H9 (cell line): ENCODE measurements at regions not wholly inside any gene's neighbourhood (a gene's known extent, or its start where the extent isn't known, plus 50 kb on each side); places are given as distances from the start of the nearest gene placed in this dataset.

ENCODE experiments used
- DNase-seq: peaks from one replicate; pipeline ENCODE4 v3.0.0-alpha.2; 2017
- H2AFZ ChIP-seq: one replicate; pipeline ENCODE4 v1.6.1; 2013; ENCODE audit warnings: mild to moderate bottlenecking, low read length, control low read depth, moderate library complexity
- H2AK5ac ChIP-seq: 2 replicates; pipeline ENCODE4 v1.6.1; 2013; ENCODE audit warnings: low read length, control low read depth, mixed read lengths; ENCODE audit not compliant: insufficient read length
- H2BK120ac ChIP-seq: one replicate; pipeline ENCODE4 v1.6.1; 2013; ENCODE audit warnings: low read depth, mild to moderate bottlenecking, low read length, control low read depth, inconsistent platforms; ENCODE audit not compliant: poor library complexity, severe bottlenecking
- H2BK12ac ChIP-seq: 2 replicates; pipeline ENCODE4 v1.6.1; 2013; ENCODE audit warnings: low read length, control low read depth, mixed read lengths, low read depth; ENCODE audit not compliant: insufficient read length
- H2BK15ac ChIP-seq: 2 replicates; pipeline ENCODE4 v1.6.1; 2013; ENCODE audit warnings: low read depth, low read length, control low read depth
- H2BK20ac ChIP-seq: one replicate; pipeline ENCODE4 v1.6.1; 2013; ENCODE audit warnings: low read depth, mild to moderate bottlenecking, low read length, control low read depth, inconsistent platforms; ENCODE audit not compliant: poor library complexity, severe bottlenecking
- H2BK5ac ChIP-seq: 2 replicates; pipeline ENCODE4 v1.6.1; 2013; ENCODE audit warnings: low read length, control low read depth, mixed read lengths; ENCODE audit not compliant: insufficient read length
- H3K14ac ChIP-seq: 2 replicates; pipeline ENCODE4 v1.6.1; 2013; ENCODE audit warnings: low read length, control low read depth; ENCODE audit not compliant: insufficient read depth
- H3K18ac ChIP-seq: 2 replicates; pipeline ENCODE4 v1.6.1; 2013; ENCODE audit warnings: low read depth, mild to moderate bottlenecking, mixed read lengths, low read length, control low read depth; ENCODE audit not compliant: insufficient read length
- H3K23ac ChIP-seq: 2 replicates; pipeline ENCODE4 v1.6.1; 2013; ENCODE audit warnings: low read length, control low read depth, mixed read lengths, low read depth; ENCODE audit not compliant: insufficient read length
- H3K23me2 ChIP-seq: 2 replicates; pipeline ENCODE4 v1.6.1; 2013; ENCODE audit warnings: low read depth, mild to moderate bottlenecking, mixed read lengths, low read length, control low read depth; ENCODE audit not compliant: insufficient read length, poor library complexity, severe bottlenecking
- H3K27ac ChIP-seq: 2 replicates; pipeline ENCODE4 v1.5.1; 2013; ENCODE audit warnings: low read length, control low read depth, mixed read lengths, low read depth; ENCODE audit not compliant: insufficient read length
- H3K27me3 ChIP-seq: 2 replicates; pipeline ENCODE4 v1.6.1; 2013; ENCODE audit warnings: low read length, control low read depth, inconsistent platforms; ENCODE audit not compliant: insufficient read depth
- H3K4ac ChIP-seq: 2 replicates; pipeline ENCODE4 v1.6.1; 2013; ENCODE audit warnings: low read depth, mild to moderate bottlenecking, control low read depth, inconsistent platforms, low read length, moderate library complexity
- H3K4me1 ChIP-seq: 2 replicates; pipeline ENCODE4 v1.6.1; 2013; ENCODE audit warnings: low read length, control low read depth, inconsistent platforms; ENCODE audit not compliant: insufficient read depth
- H3K4me2 ChIP-seq: 2 replicates; pipeline ENCODE4 v1.6.1; 2013; ENCODE audit warnings: low read length, control low read depth, mixed read lengths; ENCODE audit not compliant: insufficient read length, insufficient read depth
- H3K56ac ChIP-seq: 2 replicates; pipeline ENCODE4 v1.6.1; 2013; ENCODE audit warnings: low read depth, mild to moderate bottlenecking, mixed read lengths, low read length, control low read depth; ENCODE audit not compliant: insufficient read length
- H3K79me1 ChIP-seq: 2 replicates; pipeline ENCODE4 v1.6.1; 2013; ENCODE audit warnings: low read depth, mild to moderate bottlenecking, moderate library complexity, low read length, control low read depth, inconsistent platforms; ENCODE audit not compliant: insufficient read depth, poor library complexity, severe bottlenecking
- H3K79me2 ChIP-seq: 2 replicates; pipeline ENCODE4 v1.6.1; 2013; ENCODE audit warnings: low read length, control low read depth, inconsistent platforms; ENCODE audit not compliant: insufficient read depth
- H3K9ac ChIP-seq: 2 replicates; pipeline ENCODE4 v1.6.1; 2013; ENCODE audit warnings: low read length, control low read depth, mixed read lengths; ENCODE audit not compliant: insufficient read length; ENCODE audit errors: extremely low read depth
- H3K9me3 ChIP-seq: one replicate; pipeline ENCODE4 v1.6.1; 2013; ENCODE audit warnings: low read depth, low read length, inconsistent platforms; ENCODE audit not compliant: control insufficient read depth
- H3T11ph ChIP-seq: one replicate; pipeline ENCODE4 v1.6.1; 2013; ENCODE audit warnings: mild to moderate bottlenecking, low read length, control low read depth, inconsistent platforms
- H4K20me1 ChIP-seq: one replicate; pipeline ENCODE4 v1.6.1; 2013; ENCODE audit not compliant: control insufficient read depth, insufficient read length, insufficient read depth
- H4K5ac ChIP-seq: 2 replicates; pipeline ENCODE4 v1.6.1; 2013; ENCODE audit warnings: low read depth, mild to moderate bottlenecking, mixed read lengths, low read length, control low read depth; ENCODE audit not compliant: insufficient read length
- H4K8ac ChIP-seq: replicated peaks from 2 replicates; pipeline ENCODE4 v1.6.1; 2013; ENCODE audit warnings: low read length, control low read depth, mixed read lengths, low read depth; ENCODE audit not compliant: insufficient read length
- H4K91ac ChIP-seq: 2 replicates; pipeline ENCODE4 v1.6.1; 2013; ENCODE audit warnings: low read depth, mild to moderate bottlenecking, moderate library complexity, mixed read lengths, low read length, control low read depth; ENCODE audit not compliant: insufficient read length
- H3K27ac Mint-ChIP-seq, 3 experiments: 2 replicates in 2 of 3; 3 replicates in 1 of 3; pipeline ENCODE4 v1.8.0; 2020 to 2021; ENCODE audit warnings: mixed read lengths in 3 of 3, mild to moderate bottlenecking in 1 of 3, moderate library complexity in 1 of 3
- H3K27me3 Mint-ChIP-seq: 2 replicates; pipeline ENCODE4 v1.8.0; 2021; ENCODE audit warnings: low read depth, mild to moderate bottlenecking, moderate library complexity, mixed read lengths
- H3K36me3 Mint-ChIP-seq, 3 experiments: 2 replicates in 2 of 3; 3 replicates in 1 of 3; pipeline ENCODE4 v1.8.0; 2020 to 2021; ENCODE audit warnings: low read depth in 3 of 3, mixed read lengths in 3 of 3; ENCODE audit not compliant: insufficient read depth in 1 of 3
- H3K4me1 Mint-ChIP-seq, 2 experiments: 2 replicates each; pipeline ENCODE4 v1.8.0; 2020; ENCODE audit warnings: mixed read lengths in 2 of 2
- H3K4me3 Mint-ChIP-seq, 2 experiments: 2 replicates in 1 of 2; 3 replicates in 1 of 2; pipeline ENCODE4 v1.8.0; 2020 to 2021; ENCODE audit warnings: mild to moderate bottlenecking in 2 of 2, mixed read lengths in 2 of 2, moderate library complexity in 1 of 2
- H3K9me3 Mint-ChIP-seq, 2 experiments: 2 replicates in 1 of 2; 3 replicates in 1 of 2; pipeline ENCODE4 v1.8.0; 2020; ENCODE audit warnings: mild to moderate bottlenecking in 2 of 2, mixed read lengths in 2 of 2, moderate library complexity in 1 of 2
- CTCF ChIP-seq: fragments of 200-600 bp; sonication (generic); conservative IDR thresholded peaks from 3 replicates; pipeline ENCODE4 v1.8.0; 2021; ENCODE audit warnings: antibody characterized with exemption, mild to moderate bottlenecking
- WGBS: extraction: QIAGEN DNeasy Blood & Tissue Kit; methylation state at CpG from one replicate; pipeline ENCODE4 v1.1.7; 2013; ENCODE audit warnings: missing lambda C conversion rate, low lambda C conversion rate, mixed read lengths; ENCODE audit not compliant: insufficient read length; ENCODE audit errors: extremely low coverage; 5-methylcytosine and 5-hydroxymethylcytosine counted together

- no peak overlapping the region for H4K5ac ChIP-seq
- H3K27me3 Mint-ChIP-seq: peaks cover 5% of the 10 kb centered on the region
- WGBS: no CpG with 5 or more reads among the region's 2 CpGs
- H2BK12ac ChIP-seq: no peak overlapping the region
- H3K79me2 ChIP-seq: no peaks in the 10 kb centered on the region
- peaks cover 8 to 19% of the 10 kb centered on the region in 2 experiments; a peak in 3 of 4 replicates for H3K4me1 Mint-ChIP-seq
- H3K56ac ChIP-seq: no peak overlapping the region
- no peaks in the 10 kb centered on the region for H3K4me1 ChIP-seq
- H3K23me2 ChIP-seq: no peaks in the 10 kb centered on the region
- no peak overlapping the region for H3K23ac ChIP-seq
- no peak overlapping the region for H2BK15ac ChIP-seq
- no peak overlapping the region for H4K91ac ChIP-seq
- DNase-seq: no peak
- H4K8ac ChIP-seq: no peak overlapping the region
- H3K4me2 ChIP-seq: no peak overlapping the region
- H3K9ac ChIP-seq: no peak overlapping the region
- H3K4ac ChIP-seq: no peak overlapping the region
- H3K18ac ChIP-seq: no peak overlapping the region
- H2BK120ac ChIP-seq: no peak overlapping the region
- no peak overlapping the region for H3K4me3 Mint-ChIP-seq
- H2AK5ac ChIP-seq: no peak overlapping the region
- TF ChIP-seq CTCF: no peak
- no peak overlapping the region for H2BK20ac ChIP-seq
- H3K36me3 Mint-ChIP-seq: peaks cover 0 to 10% (median 1%) of the 10 kb centered on the region in 3 experiments; a peak in 3 of 7 replicates
- no peaks in the 10 kb centered on the region for H4K20me1 ChIP-seq
- H3T11ph ChIP-seq: no peak overlapping the region
- no peak overlapping the region for H3K14ac ChIP-seq
- H3K27ac ChIP-seq: no peak overlapping the region
- H3K27me3 ChIP-seq: no peaks in the 10 kb centered on the region
- no peak overlapping the region for H2BK5ac ChIP-seq
- no peaks in the 10 kb centered on the region for H3K79me1 ChIP-seq
- no peak overlapping the region for H2AFZ ChIP-seq
- no peaks in the 10 kb centered on the region for H3K9me3 ChIP-seq
- H3K27ac Mint-ChIP-seq: no peak overlapping the region
- H3K9me3 Mint-ChIP-seq: peaks cover 5 to 14% of the 10 kb centered on the region in 2 experiments; a peak in 2 of 5 replicates
Observed at GRCh38 chr3:806006-806405, 286.8 kb upstream of the CNTN6 start.
